Fibroblast of lung (primary cell): ENCODE measurements at regions not wholly inside any gene's neighbourhood (a gene's known extent, or its start where the extent isn't known, plus 50 kb on each side); places are given as distances from the start of the nearest gene placed in this dataset.

Experiments used
- DNase-seq, 2 donors: peaks; one replicate each; pipeline versions ENCODE4 v3.0.0 to v3.0.0-alpha.2; 2010; ENCODE audit warnings: low read depth in 2 of 2
- H2AFZ ChIP-seq: 2 replicates; pipeline ENCODE4 v1.5.1; 2012; ENCODE audit warnings: low read length, control low read depth, inconsistent platforms
- H3K27ac ChIP-seq: 2 replicates; pipeline ENCODE4 v1.5.1; 2011; ENCODE audit warnings: low read length, control low read depth; ENCODE audit not compliant: insufficient read depth
- H3K27me3 ChIP-seq: 2 replicates; pipeline ENCODE4 v1.5.1; 2011; ENCODE audit warnings: mild to moderate bottlenecking, low read length; ENCODE audit not compliant: control insufficient read depth, insufficient read depth
- H3K36me3 ChIP-seq: 2 replicates; pipeline ENCODE4 v1.5.1; 2011; ENCODE audit warnings: low read length; ENCODE audit not compliant: control insufficient read depth, insufficient read depth
- H3K4me1 ChIP-seq: 2 replicates; pipeline ENCODE4 v1.5.1; 2011; ENCODE audit warnings: low read length; ENCODE audit not compliant: control insufficient read depth, insufficient read depth; ENCODE audit errors: extremely low read depth
- H3K4me2 ChIP-seq: 2 replicates; pipeline ENCODE4 v1.5.1; 2011; ENCODE audit warnings: low read length, control low read depth; ENCODE audit not compliant: insufficient read depth; ENCODE audit errors: extremely low read depth
- H3K4me3 ChIP-seq, 4 experiments: fragments of 200-600 bp in 1 of 4; sonication (generic) in 1 of 4; replicated peaks in 1 of 4; 2 replicates each; pipeline ENCODE4 v1.5.1; 2011 to 2016; ENCODE audit warnings: low read length in 4 of 4, low read depth in 3 of 4, mild to moderate bottlenecking in 3 of 4, control low read depth in 2 of 4, inconsistent platforms in 1 of 4, mixed read lengths in 1 of 4; ENCODE audit not compliant: insufficient read depth in 1 of 4; ENCODE audit errors: control extremely low read depth in 1 of 4
- H3K79me2 ChIP-seq: 2 replicates; pipeline ENCODE4 v1.5.1; 2012; ENCODE audit warnings: mild to moderate bottlenecking, low read length, inconsistent platforms; ENCODE audit not compliant: control insufficient read depth, insufficient read depth
- H3K9ac ChIP-seq: 2 replicates; pipeline ENCODE4 v1.5.1; 2011; ENCODE audit warnings: mild to moderate bottlenecking, low read length, control low read depth; ENCODE audit not compliant: insufficient read depth
- H3K9me3 ChIP-seq: 2 replicates; pipeline ENCODE4 v1.5.1; 2012; ENCODE audit warnings: low read depth, low read length; ENCODE audit not compliant: control insufficient read depth, insufficient read depth
- H4K20me1 ChIP-seq: 2 replicates; pipeline ENCODE4 v1.5.1; 2011; ENCODE audit warnings: low read length; ENCODE audit not compliant: control insufficient read depth, insufficient read depth; ENCODE audit errors: extremely low read depth
- EZH2 ChIP-seq: IDR thresholded peaks from 2 replicates; pipeline ENCODE4 v1.5.1; 2012; ENCODE audit warnings: low read length, control low read depth, mild to moderate bottlenecking; ENCODE audit errors: missing control alignments
- TF ChIP-seq, protein P1 (sequence below), 2 donors: IDR thresholded peaks in 1 of 2; conservative IDR thresholded peaks in 1 of 2; 1 replicate in 1 of 2; 2 replicates in 1 of 2; pipeline ENCODE4 v1.5.1; 2011 to 2012; ENCODE audit warnings: low read length in 2 of 2, control low read depth in 1 of 2, inconsistent platforms in 1 of 2, low read depth in 1 of 2, mild to moderate bottlenecking in 1 of 2

DNA sequence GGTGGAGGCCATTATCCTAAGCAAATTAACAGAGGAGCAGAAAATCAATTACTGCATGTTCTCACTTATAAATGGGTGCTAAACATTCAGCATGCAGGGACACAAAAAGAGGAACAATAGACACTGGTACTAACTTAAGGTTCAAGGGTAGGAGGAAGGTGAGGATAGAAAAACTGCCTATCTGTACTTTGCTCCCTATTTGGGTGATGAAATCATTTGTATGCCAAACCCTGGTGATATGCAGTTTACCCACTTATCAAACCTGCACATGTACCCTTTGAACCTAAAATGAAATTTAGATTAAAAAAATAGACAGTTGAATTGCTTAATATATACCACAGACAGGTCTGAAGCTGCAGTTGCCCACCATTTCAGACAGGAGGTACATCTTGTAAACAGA is 143.3 kb upstream of the KLHL4 start:
- Histone ChIP-seq H3K9me3 (no peaks in the 10 kb centered on the region), H3K4me2 (no peak overlapping the region), H3K4me1 (no peaks in the 10 kb centered on the region), H4K20me1 (no peaks in the 10 kb centered on the region), H3K79me2 (no peaks in the 10 kb centered on the region), H3K27ac (no peak overlapping the region), H3K9ac (no peak overlapping the region), H3K27me3 (no peaks in the 10 kb centered on the region), H2AFZ (no peak overlapping the region), H3K4me3 (no peak overlapping the region), H3K36me3 (no peaks in the 10 kb centered on the region)
- TF ChIP-seq, protein P1, sequence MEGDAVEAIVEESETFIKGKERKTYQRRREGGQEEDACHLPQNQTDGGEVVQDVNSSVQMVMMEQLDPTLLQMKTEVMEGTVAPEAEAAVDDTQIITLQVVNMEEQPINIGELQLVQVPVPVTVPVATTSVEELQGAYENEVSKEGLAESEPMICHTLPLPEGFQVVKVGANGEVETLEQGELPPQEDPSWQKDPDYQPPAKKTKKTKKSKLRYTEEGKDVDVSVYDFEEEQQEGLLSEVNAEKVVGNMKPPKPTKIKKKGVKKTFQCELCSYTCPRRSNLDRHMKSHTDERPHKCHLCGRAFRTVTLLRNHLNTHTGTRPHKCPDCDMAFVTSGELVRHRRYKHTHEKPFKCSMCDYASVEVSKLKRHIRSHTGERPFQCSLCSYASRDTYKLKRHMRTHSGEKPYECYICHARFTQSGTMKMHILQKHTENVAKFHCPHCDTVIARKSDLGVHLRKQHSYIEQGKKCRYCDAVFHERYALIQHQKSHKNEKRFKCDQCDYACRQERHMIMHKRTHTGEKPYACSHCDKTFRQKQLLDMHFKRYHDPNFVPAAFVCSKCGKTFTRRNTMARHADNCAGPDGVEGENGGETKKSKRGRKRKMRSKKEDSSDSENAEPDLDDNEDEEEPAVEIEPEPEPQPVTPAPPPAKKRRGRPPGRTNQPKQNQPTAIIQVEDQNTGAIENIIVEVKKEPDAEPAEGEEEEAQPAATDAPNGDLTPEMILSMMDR (conservative IDR thresholded peaks at IDR 0.05 in 1 of 2, IDR thresholded peaks at IDR 0.05 in 1 of 2; ENCODE audit: low read depth in 1 of 2, low read length in 2 of 2): no peak
- no peak for TF ChIP-seq EZH2
- DNase-seq: no peak

- H3K9ac ChIP-seq: no peak overlapping the region
- no peak for TF ChIP-seq EZH2
- TF ChIP-seq, protein P1 (conservative IDR thresholded peaks at IDR 0.05 in 1 of 2, IDR thresholded peaks at IDR 0.05 in 1 of 2; ENCODE audit: low read depth in 1 of 2, low read length in 2 of 2): no peak
- H2AFZ ChIP-seq: no peak overlapping the region
- H3K79me2 ChIP-seq: no peaks in the 10 kb centered on the region
- H3K4me1 ChIP-seq: no peaks in the 10 kb centered on the region
- H3K4me2 ChIP-seq: no peak overlapping the region
- H4K20me1 ChIP-seq: no peaks in the 10 kb centered on the region
- no peak overlapping the region for H3K4me3 ChIP-seq
- H3K9me3 ChIP-seq: no peaks in the 10 kb centered on the region
- H3K36me3 ChIP-seq: no peaks in the 10 kb centered on the region
- H3K27me3 ChIP-seq: no peaks in the 10 kb centered on the region
- DNase-seq: no peak
- H3K27ac ChIP-seq: no peak overlapping the region
Measured at GRCh38 chrX:87376896-87377295, 140.7 kb upstream of the KLHL4 start.

DNA sequence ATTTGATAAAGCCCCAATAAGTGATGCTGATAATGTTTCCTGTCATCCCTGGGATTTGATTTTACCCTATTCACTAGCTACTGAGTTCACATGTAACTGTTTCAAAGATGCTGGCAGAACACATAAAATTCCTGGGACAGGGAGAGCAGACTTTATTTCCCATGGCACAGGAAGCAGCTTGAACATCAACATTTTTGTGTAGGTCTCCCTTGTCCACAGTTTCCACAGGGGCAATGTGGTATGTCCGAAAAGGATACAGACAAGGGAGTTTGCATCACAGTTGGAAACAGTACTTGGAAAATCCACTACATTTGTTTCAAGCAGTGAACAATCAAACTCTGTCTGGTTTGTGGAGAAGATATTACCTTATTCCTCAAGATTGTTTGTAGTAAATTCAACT is 129.2 kb upstream of the KLHL4 start:
- H3K36me3 ChIP-seq: no peaks in the 10 kb centered on the region
- no peak overlapping the region for H3K4me2 ChIP-seq
- H2AFZ ChIP-seq: no peak overlapping the region
- H4K20me1 ChIP-seq: no peaks in the 10 kb centered on the region
- no peak overlapping the region for H3K27ac ChIP-seq
- DNase-seq: no peak
- TF ChIP-seq, protein P1 (conservative IDR thresholded peaks at IDR 0.05 in 1 of 2, IDR thresholded peaks at IDR 0.05 in 1 of 2; ENCODE audit: low read depth in 1 of 2, low read length in 2 of 2): no peak
- no peak for TF ChIP-seq EZH2
- no peaks in the 10 kb centered on the region for H3K4me1 ChIP-seq
- no peaks in the 10 kb centered on the region for H3K79me2 ChIP-seq
- no peaks in the 10 kb centered on the region for H3K9me3 ChIP-seq
- no peaks in the 10 kb centered on the region for H3K27me3 ChIP-seq
- H3K9ac ChIP-seq: no peak overlapping the region
- no peak overlapping the region for H3K4me3 ChIP-seq
